ENCODE measurements at regions not wholly inside any gene's neighbourhood (a gene's known extent, or its start where the extent isn't known, plus 50 kb on each side); places are given as distances from the start of the nearest gene placed in this dataset.

- no peaks in the 10 kb centered on the region for H3K4me1 Mint-ChIP-seq
- H3K36me3 Mint-ChIP-seq (ENCODE audit: low read depth) = no peaks in the 10 kb centered on the region
- ATAC-seq (replicated peaks) = no peak
- H3K9me3 Mint-ChIP-seq = peaks cover 7% of the 10 kb centered on the region
- no peak overlapping the region for H3K4me3 Mint-ChIP-seq
- no peaks in the 10 kb centered on the region for H3K27me3 Mint-ChIP-seq
- H3K27ac Mint-ChIP-seq = no peak overlapping the region
These were observed 903.0 kb upstream of the ATXN8OS start for GRCh38 chr13:69204620-69205019.

GRCh38 chr13:69202996-69203395 lies 904.6 kb upstream of the ATXN8OS start:
- Mint-ChIP-seq H3K4me3 (no peak overlapping the region), H3K27me3 (no peaks in the 10 kb centered on the region), H3K4me1 (no peaks in the 10 kb centered on the region), H3K36me3 (ENCODE audit: low read depth) (no peaks in the 10 kb centered on the region), H3K9me3 (peaks cover 7% of the 10 kb centered on the region), H3K27ac (no peak overlapping the region)
- ATAC-seq (replicated peaks) = no peak

- no peaks in the 10 kb centered on the region for H3K36me3 Mint-ChIP-seq (ENCODE audit: low read depth)
- H3K4me3 Mint-ChIP-seq = no peak overlapping the region
- no peaks in the 10 kb centered on the region for H3K27me3 Mint-ChIP-seq
- ATAC-seq (replicated peaks) = no peak
- no peaks in the 10 kb centered on the region for H3K9me3 Mint-ChIP-seq
- H3K4me1 Mint-ChIP-seq = no peaks in the 10 kb centered on the region
- no peak overlapping the region for H3K27ac Mint-ChIP-seq
These were observed 908.0 kb upstream of the ATXN8OS start for GRCh38 chr13:69199664-69200063.

GRCh38 chr13:69198706-69199105 lies 908.9 kb upstream of the ATXN8OS start:
- H3K9me3 Mint-ChIP-seq = no peaks in the 10 kb centered on the region
- H3K36me3 Mint-ChIP-seq (ENCODE audit: low read depth) = no peaks in the 10 kb centered on the region
- no peak overlapping the region for H3K4me3 Mint-ChIP-seq
- H3K4me1 Mint-ChIP-seq = no peaks in the 10 kb centered on the region
- H3K27me3 Mint-ChIP-seq = no peaks in the 10 kb centered on the region
- no peak overlapping the region for H3K27ac Mint-ChIP-seq
- ATAC-seq (replicated peaks) = no peak

GRCh38 chr13:69194130-69194529 lies 913.5 kb upstream of the ATXN8OS start:
- Mint-ChIP-seq H3K4me3 (no peak overlapping the region), H3K4me1 (no peaks in the 10 kb centered on the region), H3K36me3 (ENCODE audit: low read depth) (no peaks in the 10 kb centered on the region), H3K27ac (no peak overlapping the region), H3K9me3 (peaks cover 3% of the 10 kb centered on the region), H3K27me3 (no peaks in the 10 kb centered on the region)
- no peak for ATAC-seq (replicated peaks)

- peaks cover 17% of the 10 kb centered on the region for H3K9me3 Mint-ChIP-seq
- no peaks in the 10 kb centered on the region for H3K36me3 Mint-ChIP-seq (ENCODE audit: low read depth)
- no peak for ATAC-seq (replicated peaks)
- H3K4me1 Mint-ChIP-seq = no peaks in the 10 kb centered on the region
- no peak overlapping the region for H3K4me3 Mint-ChIP-seq
- H3K27ac Mint-ChIP-seq = no peak overlapping the region
- H3K27me3 Mint-ChIP-seq = no peaks in the 10 kb centered on the region
These were observed 927.6 kb upstream of the ATXN8OS start for GRCh38 chr13:69180034-69180433.

GRCh38 chr13:69178000-69178399 lies 929.6 kb upstream of the ATXN8OS start:
- no peak for ATAC-seq (replicated peaks)
- Mint-ChIP-seq H3K27me3 (no peaks in the 10 kb centered on the region), H3K4me3 (no peak overlapping the region), H3K4me1 (no peaks in the 10 kb centered on the region), H3K9me3 (peaks cover 9% of the 10 kb centered on the region), H3K27ac (no peak overlapping the region), H3K36me3 (ENCODE audit: low read depth) (no peaks in the 10 kb centered on the region)

GRCh38 chr13:69168436-69168835 lies 939.2 kb upstream of the ATXN8OS start:
- no peaks in the 10 kb centered on the region for H3K4me1 Mint-ChIP-seq
- no peaks in the 10 kb centered on the region for H3K36me3 Mint-ChIP-seq (ENCODE audit: low read depth)
- H3K27me3 Mint-ChIP-seq = no peaks in the 10 kb centered on the region
- no peak for ATAC-seq (replicated peaks)
- no peak overlapping the region for H3K27ac Mint-ChIP-seq
- H3K4me3 Mint-ChIP-seq = no peak overlapping the region
- H3K9me3 Mint-ChIP-seq = peaks cover 4% of the 10 kb centered on the region

- no peaks in the 10 kb centered on the region for H3K36me3 Mint-ChIP-seq (ENCODE audit: low read depth)
- no peak overlapping the region for H3K4me3 Mint-ChIP-seq
- H3K27me3 Mint-ChIP-seq = no peaks in the 10 kb centered on the region
- no peak for ATAC-seq (replicated peaks)
- H3K9me3 Mint-ChIP-seq = peaks cover 18% of the 10 kb centered on the region
- H3K27ac Mint-ChIP-seq = no peak overlapping the region
- no peaks in the 10 kb centered on the region for H3K4me1 Mint-ChIP-seq
These were observed 952.5 kb upstream of the ATXN8OS start for GRCh38 chr13:69155136-69155535.

GRCh38 chr13:69142101-69142500 lies 965.5 kb upstream of the ATXN8OS start:
- H3K4me3 Mint-ChIP-seq = no peak overlapping the region
- H3K4me1 Mint-ChIP-seq = no peaks in the 10 kb centered on the region
- no peak overlapping the region for H3K27ac Mint-ChIP-seq
- peaks cover 12% of the 10 kb centered on the region for H3K9me3 Mint-ChIP-seq
- H3K27me3 Mint-ChIP-seq = no peaks in the 10 kb centered on the region
- ATAC-seq (replicated peaks) = no peak
- no peaks in the 10 kb centered on the region for H3K36me3 Mint-ChIP-seq (ENCODE audit: low read depth)

GRCh38 chr13:69124996-69125395 lies 982.6 kb upstream of the ATXN8OS start:
- H3K27ac Mint-ChIP-seq = no peak overlapping the region
- no peaks in the 10 kb centered on the region for H3K4me1 Mint-ChIP-seq
- no peaks in the 10 kb centered on the region for H3K36me3 Mint-ChIP-seq (ENCODE audit: low read depth)
- H3K9me3 Mint-ChIP-seq = peaks cover 26% of the 10 kb centered on the region
- no peaks in the 10 kb centered on the region for H3K27me3 Mint-ChIP-seq
- ATAC-seq (replicated peaks) = no peak
- H3K4me3 Mint-ChIP-seq = no peak overlapping the region

GRCh38 chr13:69109891-69110525 lies 997.6 kb upstream of the ATXN8OS start:
- no peak for ATAC-seq (replicated peaks)
- H3K9me3 Mint-ChIP-seq = peaks cover 3% of the 10 kb centered on the region
- H3K27ac Mint-ChIP-seq = no peak overlapping the region
- H3K27me3 Mint-ChIP-seq = no peaks in the 10 kb centered on the region
- H3K36me3 Mint-ChIP-seq (ENCODE audit: low read depth) = no peaks in the 10 kb centered on the region
- no peak overlapping the region for H3K4me3 Mint-ChIP-seq
- no peaks in the 10 kb centered on the region for H3K4me1 Mint-ChIP-seq

- Mint-ChIP-seq H3K27ac (no peak overlapping the region), H3K9me3 (peaks cover 9% of the 10 kb centered on the region), H3K4me1 (no peaks in the 10 kb centered on the region), H3K27me3 (no peaks in the 10 kb centered on the region), H3K36me3 (ENCODE audit: low read depth) (no peaks in the 10 kb centered on the region), H3K4me3 (no peak overlapping the region)
- no peak for ATAC-seq (replicated peaks)
These were observed 999.1 kb upstream of the ATXN8OS start for GRCh38 chr13:69108486-69108885.

- Mint-ChIP-seq H3K36me3 (ENCODE audit: low read depth) (no peaks in the 10 kb centered on the region), H3K4me3 (no peak overlapping the region), H3K27ac (no peak overlapping the region), H3K4me1 (no peaks in the 10 kb centered on the region), H3K27me3 (no peaks in the 10 kb centered on the region), H3K9me3 (peaks cover 9% of the 10 kb centered on the region)
- no peak for ATAC-seq (replicated peaks)
These were observed 1000.2 kb upstream of the ATXN8OS start for GRCh38 chr13:69107436-69107835.

- no peak for ATAC-seq (replicated peaks)
- Mint-ChIP-seq H3K4me1 (no peaks in the 10 kb centered on the region), H3K36me3 (ENCODE audit: low read depth) (no peaks in the 10 kb centered on the region), H3K27me3 (no peaks in the 10 kb centered on the region), H3K4me3 (no peak overlapping the region), H3K27ac (no peak overlapping the region), H3K9me3 (peaks cover 7% of the 10 kb centered on the region)
These were observed 1005.8 kb upstream of the ATXN8OS start for GRCh38 chr13:69101841-69102240.

GRCh38 chr13:69094485-69094884 lies 1013.1 kb upstream of the ATXN8OS start:
- ATAC-seq (replicated peaks) = no peak
- Mint-ChIP-seq H3K36me3 (ENCODE audit: low read depth) (no peaks in the 10 kb centered on the region), H3K27me3 (no peaks in the 10 kb centered on the region), H3K4me1 (no peaks in the 10 kb centered on the region), H3K27ac (no peak overlapping the region), H3K9me3 (peaks cover 8% of the 10 kb centered on the region), H3K4me3 (no peak overlapping the region)

Data from activated T-helper 17 cell treated with anti-CD3 and anti-CD28 coated beads, Interleukin-2, amount 50 U/mL, for 72 hours (primary cell).